T follicular helper cell (primary cell): ENCODE measurements at regions not wholly inside any gene's neighbourhood (a gene's known extent, or its start where the extent isn't known, plus 50 kb on each side); places are given as distances from the start of the nearest gene placed in this dataset.
"Not testable (repeated sequence)": the region's sequence is repeated elsewhere in the genome, so short reads cannot be mapped to it uniquely, and the experiment has no call there.

ENCODE experiments used
- DNase-seq: peaks from one replicate; pipeline ENCODE4 v3.0.0-alpha.2; 2020; ENCODE audit warnings: low read depth

DNA sequence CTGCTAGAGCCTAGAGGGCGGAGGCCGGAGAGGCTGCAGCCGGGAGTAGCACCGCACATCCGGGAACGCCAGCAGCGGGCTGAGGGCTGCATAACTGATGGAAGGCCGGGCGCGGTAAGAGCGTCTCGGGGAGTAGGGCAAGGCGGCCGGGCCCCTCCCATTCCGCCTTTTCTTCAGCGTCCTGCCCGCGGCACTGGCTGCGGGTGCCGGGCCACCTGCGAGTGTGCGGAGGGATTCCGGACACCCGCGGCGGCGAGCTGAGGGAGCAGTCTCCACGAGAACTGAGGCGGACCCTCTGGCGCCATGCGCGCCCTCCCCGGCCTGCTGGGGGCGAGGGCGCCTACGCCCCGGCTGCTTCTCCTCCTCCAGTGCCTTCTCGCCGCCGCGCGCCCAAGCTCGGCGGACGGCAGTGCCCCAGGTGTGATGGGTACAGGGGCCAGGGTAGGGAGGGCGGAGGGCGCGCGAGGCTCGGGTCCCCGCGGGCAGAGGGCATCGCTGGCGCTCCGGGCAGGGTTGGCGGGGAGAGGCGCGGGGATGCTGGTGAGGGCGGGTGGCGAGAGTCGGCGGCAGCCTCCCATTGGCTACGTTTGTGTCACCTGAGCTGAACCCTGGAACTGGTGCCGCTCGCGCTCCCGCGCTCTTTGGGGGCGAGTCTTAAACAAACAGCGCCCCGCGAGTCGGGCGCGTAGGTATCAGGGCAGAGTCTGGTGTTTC, 334.4 kb downstream of the SRGAP2C start:
- peak; percentile 77 for DNase-seq

DNA sequence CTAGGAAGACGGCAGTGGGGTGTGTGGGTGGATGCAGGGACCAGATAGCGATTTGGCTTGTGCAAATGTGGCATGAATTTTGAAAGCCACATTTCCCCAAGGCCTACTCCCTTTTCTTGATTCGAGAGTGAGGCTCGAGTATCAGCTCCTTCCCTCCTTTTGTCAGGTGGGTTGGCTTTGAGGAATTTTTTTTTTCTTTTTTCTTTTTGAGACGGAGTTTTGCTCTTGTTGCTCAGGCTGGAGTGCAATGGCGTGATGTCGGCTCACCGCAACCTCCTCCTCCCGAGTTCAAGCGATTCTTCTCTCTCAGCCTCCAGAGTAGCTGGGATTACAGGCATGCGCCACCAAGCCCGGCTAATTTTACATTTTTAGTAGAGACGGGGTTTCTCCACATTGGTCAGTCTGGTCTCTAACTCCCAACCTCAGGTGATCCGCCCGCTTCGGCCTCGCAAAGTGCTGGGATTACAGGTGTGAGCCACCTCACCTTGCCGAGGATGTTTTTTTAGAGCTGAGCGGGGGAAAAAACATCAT, 335.0 kb downstream of the SRGAP2C start:
- DNase-seq, result not testable (repeated sequence)

DNA sequence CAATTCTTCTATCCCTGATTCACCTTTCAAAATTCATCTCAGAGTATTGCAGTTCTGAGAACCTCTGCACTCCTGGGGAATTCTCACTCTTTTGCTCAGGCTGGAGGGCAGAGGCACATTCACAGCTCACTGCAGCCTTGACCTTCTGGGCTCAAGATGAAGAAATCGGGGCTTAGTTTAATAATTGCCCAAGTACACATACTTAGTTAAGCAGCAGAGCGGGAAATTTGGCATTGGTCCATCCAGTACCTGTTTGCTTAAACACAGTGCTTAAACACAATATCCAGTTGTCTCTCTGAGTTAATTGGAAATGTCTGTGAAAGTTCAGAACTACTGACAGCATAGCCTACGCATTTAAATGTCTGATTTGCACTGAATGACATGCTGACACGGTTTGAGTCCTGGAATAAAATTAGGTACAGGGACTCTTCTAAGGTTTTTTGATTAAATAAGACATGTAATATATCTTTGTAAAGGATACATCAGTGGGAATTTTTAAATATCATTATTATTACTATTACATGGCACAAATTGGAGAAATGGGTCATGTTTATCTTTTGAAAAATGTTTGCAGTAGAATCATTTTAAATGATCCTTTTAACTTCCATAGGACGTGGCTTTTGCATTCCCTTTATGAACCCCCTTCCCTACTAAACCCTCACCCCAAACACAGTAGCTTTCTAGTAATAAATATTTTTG, 337.4 kb downstream of the SRGAP2C start:
- DNase-seq, result no peak

DNA sequence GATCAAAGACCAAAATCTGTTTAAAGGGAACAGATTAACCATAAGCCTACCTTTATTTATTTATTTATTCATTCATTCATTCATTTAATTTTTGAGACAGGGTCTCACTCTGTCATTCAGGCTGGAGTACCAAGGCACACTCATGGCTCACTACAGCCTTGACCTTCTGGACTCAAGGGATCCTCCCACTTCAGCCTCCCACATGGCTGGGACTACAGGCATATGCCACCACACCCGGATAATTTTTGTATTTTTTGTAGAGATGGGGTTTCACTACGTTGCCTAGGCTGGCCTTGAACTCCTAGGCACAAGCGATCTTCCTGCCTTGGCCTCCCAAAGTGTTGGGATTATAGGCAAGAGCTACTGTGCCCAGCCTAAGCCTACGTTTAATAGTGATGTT, 338.3 kb downstream of the SRGAP2C start:
- DNase-seq, result not testable (repeated sequence)

DNA sequence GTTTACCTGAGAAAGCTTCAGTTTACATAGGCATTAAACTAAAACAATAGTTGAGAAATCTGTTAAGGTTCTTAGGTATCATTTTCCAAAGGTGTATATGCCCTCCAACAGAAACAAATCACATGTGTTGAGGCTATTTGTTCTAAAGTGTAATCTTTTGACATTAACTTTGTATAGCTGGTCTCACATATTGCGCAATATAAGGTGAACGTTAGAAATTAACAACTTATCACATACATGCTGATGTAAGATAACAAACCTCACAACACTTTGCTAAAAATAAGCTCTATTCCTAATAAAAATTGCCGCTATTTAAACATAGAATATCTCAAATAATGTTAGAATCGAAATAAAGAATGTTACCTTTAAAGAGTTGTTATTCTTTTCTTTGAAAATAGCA, 340.6 kb downstream of the SRGAP2C start:
- DNase-seq, result no peak

DNA sequence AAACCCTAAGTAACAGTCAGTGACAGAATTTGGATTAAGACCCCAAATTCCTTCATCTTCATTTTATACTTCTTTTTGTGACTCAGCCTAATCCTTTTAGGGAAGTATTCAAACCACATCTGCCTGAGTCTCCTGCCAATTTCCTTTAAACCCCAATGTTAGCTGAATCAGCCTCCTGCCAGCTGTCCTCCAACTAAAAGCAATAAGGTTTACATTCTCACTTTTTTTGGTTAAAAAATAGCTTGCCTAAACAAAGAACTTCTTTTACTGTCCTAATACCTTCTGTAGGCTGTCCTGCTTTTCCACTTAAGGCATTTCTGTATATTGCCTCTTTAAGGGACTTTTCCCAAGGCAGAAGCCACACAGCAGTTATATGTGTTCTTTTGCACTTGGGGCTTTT, 344.2 kb downstream of the SRGAP2C start:
- not testable (repeated sequence) for DNase-seq

DNA sequence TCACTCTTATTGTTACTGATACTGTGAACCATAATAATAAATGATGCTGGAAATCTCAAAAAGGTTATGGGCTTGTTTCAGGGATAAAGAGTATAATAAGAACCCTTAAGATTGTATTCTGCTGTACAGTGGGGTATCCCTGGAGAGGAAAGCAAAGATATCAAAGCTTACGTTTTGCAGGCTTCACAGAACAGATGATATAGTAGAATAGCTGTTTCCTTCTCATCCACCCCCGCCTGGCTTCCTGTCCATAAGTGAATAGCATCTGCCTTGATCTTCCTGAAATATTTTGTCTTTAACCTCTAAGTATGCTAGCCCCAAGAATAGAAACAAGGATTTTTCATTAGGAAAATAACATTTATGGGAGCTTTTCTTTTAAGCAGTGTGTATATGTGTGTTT, 345.3 kb downstream of the SRGAP2C start:
- DNase-seq, result not testable (repeated sequence)

DNA sequence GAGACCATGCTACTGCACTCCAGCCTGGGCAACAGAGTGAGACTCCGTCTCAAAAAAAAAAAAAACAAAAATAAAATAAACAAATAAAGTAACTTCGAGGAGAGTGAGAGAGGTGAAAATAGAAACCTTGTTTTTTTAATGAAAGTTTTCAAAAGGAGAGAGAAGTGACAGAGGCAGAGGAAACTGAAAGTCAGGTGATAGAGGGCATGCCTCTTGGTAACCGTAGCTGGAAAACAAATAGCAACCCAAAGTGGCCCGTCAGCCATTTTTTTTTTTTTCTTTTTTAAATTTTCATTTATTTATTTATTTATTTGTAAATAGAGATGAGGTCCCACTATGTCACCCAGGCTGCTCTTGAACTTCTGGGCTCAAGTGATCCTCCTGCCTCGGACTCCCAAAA, 347.0 kb downstream of the SRGAP2C start:
- DNase-seq, result not testable (repeated sequence)

DNA sequence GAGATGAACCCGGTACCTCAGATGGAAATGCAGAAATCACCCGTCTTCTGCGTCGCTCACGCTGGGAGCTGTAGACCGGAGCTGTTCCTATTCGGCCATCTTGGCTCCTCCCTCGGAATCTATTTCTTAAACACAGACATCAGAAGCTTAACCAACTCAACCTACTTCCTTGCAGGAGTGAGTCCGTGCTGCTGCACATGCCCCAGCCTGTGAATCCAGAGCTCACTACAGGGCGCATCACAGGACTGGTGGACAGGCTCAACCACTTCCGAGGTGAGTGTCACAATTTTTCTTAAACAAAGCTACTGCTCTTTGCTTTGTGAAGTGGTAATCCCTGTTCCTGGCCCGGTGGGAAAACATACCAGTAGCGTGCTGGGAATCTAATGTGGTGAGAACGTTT, 353.4 kb downstream of the SRGAP2C start:
- not testable (repeated sequence) for DNase-seq

DNA sequence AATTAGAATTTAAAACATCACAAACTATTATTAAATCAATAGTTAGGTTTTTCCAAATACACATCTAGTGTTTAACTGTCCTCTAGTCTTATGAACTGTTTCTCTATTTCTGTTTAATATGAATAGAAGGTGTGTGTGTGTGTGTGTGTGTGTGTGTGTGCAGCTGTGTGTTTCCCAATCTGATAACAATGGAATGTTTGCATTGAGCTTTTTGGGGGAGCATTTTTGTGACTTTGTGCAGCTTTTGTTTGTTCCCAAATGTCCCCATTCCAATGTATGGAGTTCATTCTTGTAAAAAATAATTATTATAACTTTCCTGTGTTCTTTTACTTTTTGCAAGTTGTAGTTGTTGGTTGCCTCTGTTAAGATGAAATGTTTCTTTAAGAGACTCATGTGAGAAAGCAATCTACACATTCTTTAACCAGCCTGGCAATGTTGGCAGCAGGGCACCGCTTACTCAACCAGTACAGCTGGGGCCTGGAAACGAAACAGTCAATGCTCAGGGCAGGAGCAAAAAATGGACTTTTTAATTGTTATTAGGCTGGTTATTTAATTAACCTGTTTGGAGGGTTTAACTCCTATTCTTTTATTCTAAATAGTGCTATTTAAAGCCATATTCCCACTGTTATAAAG, 354.3 kb downstream of the SRGAP2C start:
- DNase-seq, result no peak

DNA sequence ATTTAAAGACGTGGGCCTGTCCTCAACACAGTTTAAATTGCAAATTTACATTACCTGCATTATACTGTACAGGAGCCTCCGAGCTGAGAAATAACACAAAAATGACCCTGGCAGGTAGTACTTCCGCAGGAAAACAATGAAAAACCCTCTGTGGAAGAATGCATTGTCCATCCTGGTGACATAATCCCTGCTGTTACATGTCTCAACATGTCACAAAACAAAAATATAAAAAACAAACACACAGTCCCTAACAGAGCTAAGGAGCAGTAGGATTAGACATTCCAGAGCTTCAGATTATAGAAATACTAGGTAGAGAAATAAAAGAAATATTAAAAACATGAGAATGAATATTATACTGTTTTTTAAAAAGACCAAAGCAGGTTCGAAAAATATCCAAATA, 359.2 kb downstream of the SRGAP2C start:
- DNase-seq, result not testable (repeated sequence)

DNA sequence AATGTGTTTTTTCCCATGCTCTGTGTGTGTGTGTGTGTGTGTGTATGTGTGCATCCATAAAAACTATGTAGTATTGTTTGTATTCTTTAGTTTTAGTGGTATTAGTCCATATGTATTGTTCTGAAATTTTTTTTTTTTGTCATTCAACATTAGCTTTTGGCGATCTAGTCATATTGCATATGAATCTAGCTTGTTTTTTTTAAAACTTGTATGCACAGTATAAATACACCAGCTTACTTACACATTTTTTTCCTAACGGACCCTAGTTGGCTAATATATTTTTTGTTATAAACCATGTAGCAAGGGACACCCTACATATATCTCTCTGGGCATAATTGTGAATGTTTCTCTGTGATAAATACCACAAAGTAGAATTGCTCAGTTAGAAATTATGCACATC, 359.7 kb downstream of the SRGAP2C start:
- no peak for DNase-seq

DNA sequence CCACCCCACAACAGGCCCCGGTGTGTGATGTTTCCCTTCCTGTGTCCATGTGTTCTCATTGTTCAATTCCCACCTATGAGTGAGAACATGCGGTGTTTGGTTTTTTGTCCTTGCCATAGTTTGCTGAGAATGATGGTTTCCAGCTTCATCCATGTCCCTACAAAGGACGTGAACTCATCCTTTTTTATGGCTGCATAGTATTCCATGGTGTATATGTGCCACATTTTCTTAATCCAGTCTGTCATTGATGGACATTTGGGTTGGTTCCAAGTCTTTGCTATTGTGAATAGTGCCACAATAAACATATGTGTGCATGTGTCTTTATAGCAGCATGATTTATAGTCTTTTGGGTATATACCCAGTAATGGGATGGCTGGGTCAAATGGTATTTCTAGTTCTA, 361.1 kb downstream of the SRGAP2C start:
- DNase-seq, result not testable (repeated sequence)

DNA sequence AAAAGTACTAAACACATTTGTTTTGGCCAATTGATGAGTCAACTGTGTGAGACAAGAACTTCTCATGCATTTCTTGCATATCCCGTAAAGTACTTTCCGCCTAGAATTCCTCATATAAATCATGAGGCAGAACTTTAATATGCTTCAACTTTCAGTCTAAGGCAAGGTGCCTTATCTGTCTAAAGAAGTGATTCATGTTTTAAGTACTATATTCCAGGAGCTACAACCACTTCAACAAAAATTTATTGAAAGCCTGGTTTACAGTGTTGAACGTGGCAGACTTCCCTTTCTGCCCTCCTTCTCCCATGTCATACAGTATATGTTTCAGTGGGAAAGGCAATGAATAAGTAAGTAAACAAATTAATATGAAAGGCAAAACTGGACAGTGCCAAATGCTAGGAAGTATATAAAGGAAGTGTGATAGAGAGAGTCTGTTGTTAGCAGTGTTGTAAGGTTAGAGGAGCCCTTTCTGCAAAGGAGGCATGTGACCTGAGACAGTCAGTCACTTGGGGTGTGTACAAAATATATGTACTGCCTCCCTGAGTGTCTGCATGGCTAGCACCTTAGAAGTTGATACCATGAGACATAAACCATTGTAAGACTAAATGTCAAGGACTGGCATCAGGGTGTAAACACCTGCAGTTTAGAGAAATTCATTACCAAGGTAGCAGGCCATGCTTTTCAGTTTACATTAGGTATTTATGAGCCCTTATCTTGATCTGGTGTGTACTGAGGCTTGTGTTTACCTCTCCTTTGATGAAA, 362.2 kb downstream of the SRGAP2C start:
- no peak for DNase-seq

DNA sequence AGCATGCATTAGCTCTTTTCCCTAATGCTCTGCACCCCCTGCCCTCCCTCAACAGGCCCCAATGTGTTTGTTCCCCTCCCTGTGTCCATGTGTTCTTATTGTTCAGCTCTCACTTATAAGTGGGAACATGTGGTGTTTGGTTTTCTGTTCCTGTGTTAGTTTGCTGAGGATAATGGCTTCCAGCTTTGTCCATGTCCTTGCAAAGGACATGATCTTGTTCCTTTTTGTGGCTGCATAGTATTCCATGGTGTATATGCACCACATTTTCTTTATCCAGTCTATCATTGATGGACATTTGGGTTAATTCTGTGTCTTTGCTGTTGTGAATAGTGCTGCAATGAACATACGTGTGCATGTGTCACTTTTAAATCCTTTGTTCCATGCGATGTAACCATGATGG, 363.0 kb downstream of the SRGAP2C start:
- DNase-seq, result not testable (repeated sequence)

DNA sequence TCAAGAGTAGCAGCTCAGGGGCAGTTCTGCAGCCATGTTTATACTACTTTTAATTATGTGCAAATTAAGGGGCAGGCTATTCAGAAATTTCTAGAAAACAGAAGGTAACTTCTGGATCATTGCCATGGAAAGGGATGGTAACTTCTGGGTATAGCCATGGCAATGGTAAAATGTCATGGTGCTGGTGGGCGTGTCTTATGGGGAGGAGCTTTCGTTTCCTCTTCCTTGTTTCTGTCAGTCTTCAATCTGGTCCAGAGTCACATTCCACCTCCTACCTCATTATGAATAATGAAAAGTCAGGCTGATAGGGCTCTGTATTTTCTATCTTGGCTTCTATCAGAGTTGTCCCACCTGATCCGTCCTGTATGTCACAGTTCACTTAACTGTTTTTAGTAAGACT, 366.0 kb downstream of the SRGAP2C start:
- not testable (repeated sequence) for DNase-seq

DNA sequence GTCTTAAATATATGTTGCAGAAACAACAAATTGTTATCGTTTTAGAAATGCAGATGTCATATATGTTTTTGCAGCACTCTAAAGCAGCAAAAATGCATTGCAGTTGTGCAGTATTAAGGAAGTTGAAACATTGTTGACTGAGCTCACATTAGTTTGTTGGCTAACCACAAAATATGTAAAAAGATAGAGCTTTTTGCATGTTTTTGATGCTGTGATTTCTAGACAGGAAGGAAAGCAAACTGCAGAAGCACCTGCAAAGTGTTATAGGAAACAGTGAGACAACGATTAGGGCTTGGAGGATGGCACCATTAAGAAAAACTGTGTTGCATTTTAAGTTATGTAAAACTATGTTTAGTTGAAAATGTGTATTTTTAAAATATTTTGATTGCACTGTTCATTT, 366.7 kb downstream of the SRGAP2C start:
- DNase-seq, result peak; percentile 2

DNA sequence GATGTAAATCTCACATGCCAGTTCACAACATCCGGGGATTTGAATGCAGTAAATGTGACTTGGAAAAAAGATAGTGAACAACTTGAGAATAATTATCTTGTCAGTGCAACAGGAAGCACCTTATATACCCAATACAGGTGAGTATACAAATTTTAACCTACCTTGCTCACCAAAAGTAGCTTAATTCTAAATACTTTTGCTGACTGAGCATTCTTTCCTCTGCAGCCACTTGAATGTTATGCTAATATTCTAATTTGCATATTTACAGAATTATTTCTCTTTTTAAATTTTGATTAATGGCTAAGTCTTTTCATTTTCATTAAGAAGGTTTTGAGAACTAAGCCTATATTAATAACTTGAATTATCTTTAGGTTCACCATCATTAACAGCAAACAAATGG, 371.8 kb downstream of the SRGAP2C start:
- not testable (repeated sequence) for DNase-seq

DNA sequence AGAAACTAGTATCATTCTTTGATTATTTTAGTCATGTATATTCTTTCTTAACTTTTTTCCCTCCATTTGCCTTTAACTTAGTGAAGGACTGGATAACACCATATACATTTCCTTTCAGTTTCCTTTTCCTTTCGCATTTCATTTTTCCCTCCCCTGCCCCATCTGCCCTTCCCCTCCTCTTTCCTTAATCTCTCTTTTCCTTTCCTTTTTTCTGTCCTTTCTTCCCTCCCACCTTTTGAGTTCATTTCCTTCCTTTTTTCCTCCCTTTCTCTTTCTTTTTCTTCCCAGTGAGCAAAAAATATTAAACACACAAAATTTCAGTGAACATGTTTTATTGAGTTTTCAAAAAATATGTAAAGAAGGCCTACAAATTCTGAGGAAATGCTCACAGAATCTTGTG, 373.3 kb downstream of the SRGAP2C start:
- not testable (repeated sequence) for DNase-seq

DNA sequence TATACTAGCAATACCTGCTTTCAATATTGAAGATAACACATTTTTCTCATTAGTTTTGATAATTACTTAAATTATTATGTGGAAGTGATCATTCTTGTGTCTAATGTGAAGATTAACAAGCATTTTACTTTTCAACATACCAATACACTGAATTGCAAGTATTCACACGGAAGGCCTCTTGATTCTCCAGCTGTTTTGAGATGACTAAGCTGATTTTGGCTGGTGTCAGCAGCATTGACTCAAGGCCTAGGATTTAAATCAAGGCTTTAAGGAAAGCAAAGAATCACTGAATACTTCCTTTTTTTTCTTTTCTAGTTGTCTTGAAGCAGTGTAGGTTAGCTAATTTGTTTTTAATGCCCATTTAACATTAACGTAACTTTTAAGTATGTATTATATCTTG, 373.7 kb downstream of the SRGAP2C start:
- no peak for DNase-seq

DNA sequence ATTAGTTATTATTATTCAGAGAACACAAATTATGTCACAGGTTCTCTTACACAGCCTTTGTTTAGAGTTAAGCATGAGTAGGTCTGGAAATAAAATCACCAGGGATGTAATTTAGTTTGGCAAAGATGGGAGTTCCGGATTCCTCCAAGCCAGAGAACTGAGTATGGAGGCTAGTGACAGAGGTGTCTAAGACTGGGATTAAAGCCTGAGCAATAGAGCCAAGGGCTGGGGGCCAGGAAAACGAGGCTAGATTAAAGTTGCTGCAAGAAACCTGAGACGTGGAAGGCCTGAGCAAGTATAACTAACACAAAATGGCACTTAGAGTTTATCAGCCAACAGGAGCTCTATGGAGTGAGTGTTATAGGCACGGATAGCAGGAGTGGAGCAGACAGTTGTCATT, 381.6 kb downstream of the SRGAP2C start:
- DNase-seq, result no peak

DNA sequence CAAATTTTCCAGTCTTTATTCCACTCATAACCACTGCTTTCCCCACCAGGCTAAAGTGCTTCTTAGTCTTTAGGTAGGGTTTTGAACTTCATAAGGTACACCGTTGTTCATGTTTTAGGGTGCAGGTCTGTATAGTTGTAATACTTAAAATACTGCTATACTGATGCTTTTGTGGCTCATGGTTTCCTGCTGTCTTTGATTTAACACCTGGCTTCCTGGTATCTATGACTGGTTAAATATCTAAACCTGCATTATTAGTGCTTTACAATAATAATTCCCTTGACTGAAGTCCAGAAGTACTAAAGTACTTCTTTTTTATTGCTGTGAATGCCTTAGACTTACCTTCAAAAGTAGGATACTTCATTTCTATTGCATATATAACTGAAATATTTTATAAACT, 384.7 kb downstream of the SRGAP2C start:
- DNase-seq, result no peak
